ENCODE measurements at regions not wholly inside any gene's neighbourhood (a gene's known extent, or its start where the extent isn't known, plus 50 kb on each side); places are given as distances from the start of the nearest gene placed in this dataset.

- TF ChIP-seq, protein P1, sequence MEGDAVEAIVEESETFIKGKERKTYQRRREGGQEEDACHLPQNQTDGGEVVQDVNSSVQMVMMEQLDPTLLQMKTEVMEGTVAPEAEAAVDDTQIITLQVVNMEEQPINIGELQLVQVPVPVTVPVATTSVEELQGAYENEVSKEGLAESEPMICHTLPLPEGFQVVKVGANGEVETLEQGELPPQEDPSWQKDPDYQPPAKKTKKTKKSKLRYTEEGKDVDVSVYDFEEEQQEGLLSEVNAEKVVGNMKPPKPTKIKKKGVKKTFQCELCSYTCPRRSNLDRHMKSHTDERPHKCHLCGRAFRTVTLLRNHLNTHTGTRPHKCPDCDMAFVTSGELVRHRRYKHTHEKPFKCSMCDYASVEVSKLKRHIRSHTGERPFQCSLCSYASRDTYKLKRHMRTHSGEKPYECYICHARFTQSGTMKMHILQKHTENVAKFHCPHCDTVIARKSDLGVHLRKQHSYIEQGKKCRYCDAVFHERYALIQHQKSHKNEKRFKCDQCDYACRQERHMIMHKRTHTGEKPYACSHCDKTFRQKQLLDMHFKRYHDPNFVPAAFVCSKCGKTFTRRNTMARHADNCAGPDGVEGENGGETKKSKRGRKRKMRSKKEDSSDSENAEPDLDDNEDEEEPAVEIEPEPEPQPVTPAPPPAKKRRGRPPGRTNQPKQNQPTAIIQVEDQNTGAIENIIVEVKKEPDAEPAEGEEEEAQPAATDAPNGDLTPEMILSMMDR (IDR thresholded peaks at IDR 0.05), result no peak
- TF ChIP-seq CHD2 (IDR thresholded peaks at IDR 0.05; ENCODE audit: low read length, partially characterized antibody), result no peak
- TF ChIP-seq GABPA (IDR thresholded peaks at IDR 0.05; ENCODE audit: low read depth), result no peak
- no peak for TF ChIP-seq EP300 (IDR thresholded peaks at IDR 0.05; ENCODE audit: borderline replicate concordance in 1 of 2, low read depth in 1 of 2, low read length in 1 of 2)
- no peak for TF ChIP-seq USF2 (IDR thresholded peaks at IDR 0.05; ENCODE audit: borderline replicate concordance, low read depth, low read length)
- TF ChIP-seq SMC3 (IDR thresholded peaks at IDR 0.05; ENCODE audit: low read depth, low read length), result no peak
- no peak for TF ChIP-seq GATA2 (CRISPR knock-in tag; IDR thresholded peaks at IDR 0.05)
- no peak for TF ChIP-seq REST (IDR thresholded peaks at IDR 0.05; ENCODE audit: low read depth, low read length)
- no peak for TF ChIP-seq SIN3A (IDR thresholded peaks at IDR 0.05; ENCODE audit: borderline replicate concordance, low read depth, low read length)
- no peak for TF ChIP-seq JUND (IDR thresholded peaks at IDR 0.05)
- no peak for TF ChIP-seq POLR2AphosphoS5 (IDR thresholded peaks at IDR 0.05; ENCODE audit: low read depth, low read length)
These were observed 871.7 kb downstream of the DACH1 start for GRCh38 chr13:70995338-70995737.
